ENCODE measurements at regions not wholly inside any gene's neighbourhood (a gene's known extent, or its start where the extent isn't known, plus 50 kb on each side); places are given as distances from the start of the nearest gene placed in this dataset.
"Not testable (repeated sequence)": the region's sequence is repeated elsewhere in the genome, so short reads cannot be mapped to it uniquely, and the experiment has no call there.

- no peak for ATAC-seq
- H3K9me3 Mint-ChIP-seq = no peaks in the 10 kb centered on the region
- no peak overlapping the region for H3K4me3 Mint-ChIP-seq
- no peak for DNase-seq
- H3K36me3 Mint-ChIP-seq (ENCODE audit: insufficient read depth) = no peaks in the 10 kb centered on the region
- no peaks in the 10 kb centered on the region for H3K27me3 Mint-ChIP-seq (ENCODE audit: low read depth)
- no peaks in the 10 kb centered on the region for H3K4me1 Mint-ChIP-seq (ENCODE audit: low read depth)
Measured at GRCh38 chr10:131822692-131823245, 78.0 kb upstream of the PPP2R2D start.

GRCh38 chr10:131823601-131824099 is 77.2 kb upstream of the PPP2R2D start:
- not testable (repeated sequence) for H3K36me3 Mint-ChIP-seq (ENCODE audit: insufficient read depth); H3K4me3 Mint-ChIP-seq; ATAC-seq; H3K9me3 Mint-ChIP-seq; H3K27me3 Mint-ChIP-seq (ENCODE audit: low read depth); DNase-seq; H3K4me1 Mint-ChIP-seq (ENCODE audit: low read depth)

- Mint-ChIP-seq H3K4me3 (no peak overlapping the region), H3K27me3 (ENCODE audit: low read depth) (peaks cover under 1% of the 10 kb centered on the region), H3K9me3 (no peaks in the 10 kb centered on the region), H3K36me3 (ENCODE audit: insufficient read depth) (no peaks in the 10 kb centered on the region), H3K4me1 (ENCODE audit: low read depth) (no peaks in the 10 kb centered on the region)
- peak in 1 of 2 donors; percentile 7 for ATAC-seq
- DNase-seq = no peak
Measured at GRCh38 chr10:131824371-131825149, 76.2 kb upstream of the PPP2R2D start.

GRCh38 chr10:131825150-131825848 is 75.5 kb upstream of the PPP2R2D start:
- Mint-ChIP-seq H3K4me1 (ENCODE audit: low read depth) (no peaks in the 10 kb centered on the region), H3K9me3 (no peaks in the 10 kb centered on the region), H3K4me3 (no peak overlapping the region), H3K36me3 (ENCODE audit: insufficient read depth) (no peaks in the 10 kb centered on the region), H3K27me3 (ENCODE audit: low read depth) (peaks cover 4% of the 10 kb centered on the region)
- ATAC-seq (no peak), DNase-seq (no peak)

GRCh38 chr10:131825960-131826650 is 74.7 kb upstream of the PPP2R2D start:
- no peak for DNase-seq
- Mint-ChIP-seq H3K4me3 (no peak overlapping the region), H3K27me3 (ENCODE audit: low read depth) (peaks cover 4% of the 10 kb centered on the region), H3K36me3 (ENCODE audit: insufficient read depth) (no peaks in the 10 kb centered on the region), H3K9me3 (no peaks in the 10 kb centered on the region), H3K4me1 (ENCODE audit: low read depth) (no peaks in the 10 kb centered on the region)
- ATAC-seq = no peak

- no peaks in the 10 kb centered on the region for H3K9me3 Mint-ChIP-seq
- no peak overlapping the region for H3K4me3 Mint-ChIP-seq
- H3K27me3 Mint-ChIP-seq (ENCODE audit: low read depth) = peaks cover 7% of the 10 kb centered on the region
- H3K4me1 Mint-ChIP-seq (ENCODE audit: low read depth) = no peaks in the 10 kb centered on the region
- no peak for ATAC-seq
- no peak for DNase-seq
- H3K36me3 Mint-ChIP-seq (ENCODE audit: insufficient read depth) = no peaks in the 10 kb centered on the region
Measured at GRCh38 chr10:131829156-131829930, 71.5 kb upstream of the PPP2R2D start.

- no peaks in the 10 kb centered on the region for H3K4me1 Mint-ChIP-seq (ENCODE audit: low read depth)
- H3K4me3 Mint-ChIP-seq = no peak overlapping the region
- H3K27me3 Mint-ChIP-seq (ENCODE audit: low read depth) = peaks cover 8% of the 10 kb centered on the region
- ATAC-seq (no peak), DNase-seq (no peak)
- H3K9me3 Mint-ChIP-seq = peaks cover 4% of the 10 kb centered on the region
- H3K36me3 Mint-ChIP-seq (ENCODE audit: insufficient read depth) = no peaks in the 10 kb centered on the region
Measured at GRCh38 chr10:131830446-131831130, 70.2 kb upstream of the PPP2R2D start.

GRCh38 chr10:131831561-131831960 is 69.2 kb upstream of the PPP2R2D start:
- peaks cover 4% of the 10 kb centered on the region for H3K9me3 Mint-ChIP-seq
- H3K4me3 Mint-ChIP-seq = no peak overlapping the region
- no peaks in the 10 kb centered on the region for H3K4me1 Mint-ChIP-seq (ENCODE audit: low read depth)
- ATAC-seq (no peak), DNase-seq (no peak)
- no peaks in the 10 kb centered on the region for H3K36me3 Mint-ChIP-seq (ENCODE audit: insufficient read depth)
- peaks cover 8% of the 10 kb centered on the region for H3K27me3 Mint-ChIP-seq (ENCODE audit: low read depth)

- no peak for ATAC-seq
Measured at GRCh38 chr10:131832056-131832685, 68.6 kb upstream of the PPP2R2D start.

GRCh38 chr10:131833013-131833412 is 67.8 kb upstream of the PPP2R2D start:
- H3K4me3 Mint-ChIP-seq = no peak overlapping the region
- DNase-seq (no peak), ATAC-seq (no peak)
- H3K36me3 Mint-ChIP-seq (ENCODE audit: insufficient read depth) = no peaks in the 10 kb centered on the region
- no peaks in the 10 kb centered on the region for H3K4me1 Mint-ChIP-seq (ENCODE audit: low read depth)
- peaks cover 8% of the 10 kb centered on the region for H3K27me3 Mint-ChIP-seq (ENCODE audit: low read depth)
- peaks cover 4% of the 10 kb centered on the region for H3K9me3 Mint-ChIP-seq

More at GRCh38 chr10:131832056-131832685, 68.6 kb upstream of the PPP2R2D start:
- no peaks in the 10 kb centered on the region for H3K36me3 Mint-ChIP-seq (ENCODE audit: insufficient read depth)
- peaks cover 4% of the 10 kb centered on the region for H3K9me3 Mint-ChIP-seq
- peaks cover 8% of the 10 kb centered on the region for H3K27me3 Mint-ChIP-seq (ENCODE audit: low read depth)
- no peak for DNase-seq
- no peak overlapping the region for H3K4me3 Mint-ChIP-seq
- no peaks in the 10 kb centered on the region for H3K4me1 Mint-ChIP-seq (ENCODE audit: low read depth)

- H3K36me3 Mint-ChIP-seq (ENCODE audit: insufficient read depth) = no peaks in the 10 kb centered on the region
- H3K27me3 Mint-ChIP-seq (ENCODE audit: low read depth) = peaks cover 8% of the 10 kb centered on the region
- peaks cover 4% of the 10 kb centered on the region for H3K9me3 Mint-ChIP-seq
- H3K4me1 Mint-ChIP-seq (ENCODE audit: low read depth) = no peaks in the 10 kb centered on the region
- H3K4me3 Mint-ChIP-seq = no peak overlapping the region
- DNase-seq (no peak), ATAC-seq (no peak)
Measured at GRCh38 chr10:131833446-131834080, 67.2 kb upstream of the PPP2R2D start.

- DNase-seq = no peak
- Mint-ChIP-seq H3K36me3 (ENCODE audit: insufficient read depth) (no peaks in the 10 kb centered on the region), H3K9me3 (peaks cover 4% of the 10 kb centered on the region), H3K4me1 (ENCODE audit: low read depth) (no peaks in the 10 kb centered on the region), H3K4me3 (no peak overlapping the region), H3K27me3 (ENCODE audit: low read depth) (peaks cover 9% of the 10 kb centered on the region)
- no peak for ATAC-seq
Measured at GRCh38 chr10:131834152-131834810, 66.5 kb upstream of the PPP2R2D start.
